Stomach (tissue), 8 donors: ENCODE measurements at regions not wholly inside any gene's neighbourhood (a gene's known extent, or its start where the extent isn't known, plus 50 kb on each side); places are given as distances from the start of the nearest gene placed in this dataset.

Source experiments
- DNase-seq, 2 donors: peaks; one replicate each; pipeline versions ENCODE4 v3.0.0 to v3.0.0-alpha.2; 2013 to 2019
- H3K27ac ChIP-seq, 5 donors: fragments of 200-600 bp in 4 of 5; sonication (generic) in 4 of 5; one replicate each; pipeline ENCODE4 v1.5.1; 2013 to 2019; ENCODE audit warnings: mild to moderate bottlenecking in 1 of 5, moderate library complexity in 1 of 5
- H3K27me3 ChIP-seq, 3 donors: fragments of 200-600 bp; sonication (generic); one replicate each; pipeline ENCODE4 v1.5.1; 2017 to 2019; ENCODE audit warnings: mixed run types in 1 of 3
- H3K36me3 ChIP-seq, 4 donors: fragments of 200-600 bp; sonication (generic); 1 replicate in 3 of 4; 2 replicates in 1 of 4; pipeline ENCODE4 v1.5.1; 2016 to 2019
- H3K4me1 ChIP-seq, 4 donors: fragments of 200-600 bp; sonication (generic); one replicate each; pipeline ENCODE4 v1.5.1; 2016 to 2019
- H3K4me3 ChIP-seq, 4 donors: fragments of 200-600 bp; sonication (generic) in 3 of 4; one replicate each; pipeline ENCODE4 v1.5.1; 2016 to 2019; ENCODE audit warnings: mild to moderate bottlenecking in 1 of 4
- H3K9me3 ChIP-seq, 4 donors: fragments of 200-600 bp; sonication (generic); one replicate each; pipeline ENCODE4 v1.5.1; 2016 to 2019
- CTCF ChIP-seq, 7 experiments: fragments of 450-650 bp in 4 of 7; fragments of 200-600 bp in 3 of 7; sonication (generic) in 3 of 7; IDR thresholded peaks; one replicate each; pipeline ENCODE4 v1.5.1; 2016 to 2019; ENCODE audit warnings: antibody characterized with exemption in 7 of 7, control low read depth in 2 of 7, mild to moderate bottlenecking in 1 of 7
- EP300 ChIP-seq: sonication (generic); formaldehyde crosslinking; IDR thresholded peaks from one replicate; pipeline ENCODE4 v1.6.1; 2017; ENCODE audit warnings: antibody characterized with exemption
- POLR2A ChIP-seq, 4 donors: fragments of 450-650 bp; IDR thresholded peaks; one replicate each; pipeline ENCODE4 v1.6.1; 2016; ENCODE audit warnings: antibody characterized with exemption in 4 of 4, control low read depth in 2 of 4, mild to moderate bottlenecking in 1 of 4, moderate library complexity in 1 of 4
- POLR2AphosphoS5 ChIP-seq, 3 donors: sonication (generic); formaldehyde crosslinking; IDR thresholded peaks; one replicate each; pipeline ENCODE4 v1.6.1; 2016; ENCODE audit warnings: antibody characterized with exemption in 3 of 3
- WGBS, 5 donors: extraction: QIAGEN DNeasy Blood & Tissue Kit in 3 of 5; methylation state at CpG; one replicate each; pipeline versions ENCODE4 v1.1.5 to v1.1.7; 2013 to 2018; 5-methylcytosine and 5-hydroxymethylcytosine counted together
- intact Hi-C: fragments of 100-400 bp; cut with DNase I; formaldehyde crosslinking; loops from one replicate; pipeline ENCODE4 v1.15.1; 2023; ENCODE audit warnings: low total_unique reads
- donor health status: healthy with polysubstance abuse.
- donor health status: Bipolar disorder and iron deficiency.
- donor health status: healthy.

DNA sequence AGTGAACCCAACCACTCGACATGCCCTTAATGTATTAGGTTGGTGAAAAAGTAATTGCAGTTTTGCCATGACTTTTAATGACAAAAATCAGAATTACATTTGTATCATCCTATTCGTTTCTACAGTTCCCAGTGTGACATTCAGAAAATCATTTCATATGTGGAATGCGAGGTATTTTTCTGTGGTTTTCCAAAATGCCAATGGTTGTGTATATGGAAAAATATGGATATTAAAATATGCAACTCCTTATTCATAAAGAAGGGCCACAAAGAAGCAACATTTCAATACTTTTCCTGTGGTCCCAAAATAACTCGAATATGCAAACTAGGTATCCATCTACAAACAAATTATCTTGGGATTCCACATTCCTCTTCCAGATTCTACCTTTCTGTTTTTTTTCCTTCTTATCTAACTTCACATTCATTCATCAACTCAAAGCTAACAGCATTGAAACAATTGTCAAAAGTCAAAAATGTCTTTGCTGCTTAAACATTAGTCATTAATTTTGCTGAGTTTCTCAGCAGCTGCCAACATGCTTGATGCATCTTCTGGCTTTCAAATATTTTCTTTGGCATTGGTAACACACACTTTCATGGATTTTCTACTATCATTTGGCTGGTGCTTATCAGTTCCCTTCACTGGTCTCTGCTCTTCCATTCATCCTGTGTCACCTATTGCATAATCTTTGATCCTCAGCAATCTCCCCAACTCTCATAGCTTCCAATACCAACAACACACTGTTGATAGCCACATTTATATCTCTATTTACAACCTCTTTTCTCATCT is 1445.4 kb downstream of the EFNB2 start:
- no peak for DNase-seq
- 61 to 78% (median 64%) methylated on average over 4 of the region's 4 CpGs for WGBS, 5 donors
- TF ChIP-seq POLR2A (IDR thresholded peaks at IDR 0.05) (no peak), EP300 (no peak), CTCF (IDR thresholded peaks at IDR 0.05) (no peak), POLR2AphosphoS5 (IDR thresholded peaks at IDR 0.05) (no peak)
- Histone ChIP-seq H3K4me3 (no peak overlapping the region), H3K27me3 (no peaks in the 10 kb centered on the region), H3K27ac (no peak overlapping the region), H3K4me1 (no peaks in the 10 kb centered on the region), H3K36me3 (no peaks in the 10 kb centered on the region), H3K9me3 (no peaks in the 10 kb centered on the region)
- intact Hi-C loops, result no loop called here

GRCh38 chr13:105087945-105088344 is 1447.5 kb downstream of the EFNB2 start:
- H3K36me3 ChIP-seq, result no peaks in the 10 kb centered on the region
- H3K4me1 ChIP-seq, result no peaks in the 10 kb centered on the region
- 47 to 70% (median 55%) methylated on average over 4 of the region's 4 CpGs for WGBS, 5 donors
- TF ChIP-seq POLR2AphosphoS5 (IDR thresholded peaks at IDR 0.05) (no peak), CTCF (IDR thresholded peaks at IDR 0.05) (no peak), EP300 (no peak), POLR2A (IDR thresholded peaks at IDR 0.05) (no peak)
- intact Hi-C loops, result no loop called here
- DNase-seq, result no peak
- H3K27ac ChIP-seq, result no peak overlapping the region
- no peaks in the 10 kb centered on the region for H3K9me3 ChIP-seq
- H3K4me3 ChIP-seq, result no peak overlapping the region
- no peaks in the 10 kb centered on the region for H3K27me3 ChIP-seq

DNA sequence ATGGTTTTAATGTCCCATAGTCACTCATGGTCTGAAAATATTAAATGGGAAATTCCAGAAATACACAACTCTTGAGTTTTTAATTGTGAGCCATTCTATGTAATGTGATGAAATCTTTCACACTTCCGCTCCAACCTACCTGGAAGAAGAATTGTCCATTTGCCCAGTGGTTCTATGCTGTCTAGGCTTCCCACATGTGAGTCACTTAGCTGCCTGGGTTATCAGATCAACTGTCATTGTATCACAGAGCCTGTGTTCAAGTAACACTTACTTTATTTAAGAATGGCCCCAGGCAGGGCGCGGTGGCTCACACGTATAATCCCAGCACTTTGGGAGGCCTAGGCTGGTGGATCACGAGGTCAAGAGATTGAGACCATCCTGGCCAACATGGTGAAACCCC is 1450.5 kb downstream of the EFNB2 start:
- 72 to 77% (median 75%) methylated on average over 5 of the region's 5 CpGs for WGBS, 5 donors
- TF ChIP-seq POLR2AphosphoS5 (IDR thresholded peaks at IDR 0.05) (no peak), POLR2A (IDR thresholded peaks at IDR 0.05) (no peak), EP300 (no peak), CTCF (IDR thresholded peaks at IDR 0.05) (no peak)
- intact Hi-C loops, result no loop called here

GRCh38 chr13:105083992-105084391 is 1451.5 kb downstream of the EFNB2 start:
- H3K36me3 ChIP-seq, result no peaks in the 10 kb centered on the region
- H3K9me3 ChIP-seq, result no peaks in the 10 kb centered on the region
- no peak overlapping the region for H3K4me3 ChIP-seq
- no peaks in the 10 kb centered on the region for H3K4me1 ChIP-seq
- no peak overlapping the region for H3K27ac ChIP-seq
- peak in 1 of 2 donors; percentile 47 for DNase-seq
- intact Hi-C loops, result no loop called here
- TF ChIP-seq EP300 (no peak), POLR2AphosphoS5 (IDR thresholded peaks at IDR 0.05) (no peak), POLR2A (IDR thresholded peaks at IDR 0.05) (no peak)
- no peaks in the 10 kb centered on the region for H3K27me3 ChIP-seq
- WGBS, 5 donors, result 48 to 70% (median 61%) methylated on average over 3 of the region's 3 CpGs

More for the DNA sequence above, 1450.5 kb downstream of the EFNB2 start:
- Histone ChIP-seq H3K27me3 (no peaks in the 10 kb centered on the region), H3K4me1 (no peaks in the 10 kb centered on the region), H3K36me3 (no peaks in the 10 kb centered on the region), H3K4me3 (no peak overlapping the region), H3K27ac (no peak overlapping the region), H3K9me3 (no peaks in the 10 kb centered on the region)
- no peak for DNase-seq

DNA sequence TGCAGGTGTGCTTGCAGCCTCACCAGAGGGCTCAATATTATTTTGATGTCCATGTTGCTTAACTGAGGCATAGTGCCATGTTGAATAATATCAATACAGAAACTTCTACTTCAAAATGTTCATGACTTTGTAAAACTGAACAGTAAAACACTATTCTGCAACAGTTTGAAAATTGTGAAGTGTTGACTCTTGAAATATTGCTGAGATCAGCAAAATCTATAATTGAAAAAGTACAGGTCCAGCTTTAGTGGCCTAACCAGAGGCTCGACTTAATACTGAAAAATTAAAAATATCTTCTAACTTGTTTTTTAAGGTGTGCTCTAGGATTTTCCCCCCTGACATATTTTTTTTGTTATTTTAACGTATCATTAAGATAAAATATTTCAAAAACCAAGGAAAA is 1460.7 kb downstream of the EFNB2 start:
- 71 to 83% (median 81%) methylated on average over 2 of the region's 2 CpGs for WGBS, 5 donors
- intact Hi-C loops, result no loop called here

More for the DNA sequence above, 1460.7 kb downstream of the EFNB2 start:
- Histone ChIP-seq H3K4me1 (no peaks in the 10 kb centered on the region), H3K27ac (no peak overlapping the region), H3K36me3 (no peaks in the 10 kb centered on the region), H3K9me3 (no peaks in the 10 kb centered on the region), H3K4me3 (no peak overlapping the region), H3K27me3 (no peaks in the 10 kb centered on the region)
- TF ChIP-seq POLR2AphosphoS5 (IDR thresholded peaks at IDR 0.05) (no peak), POLR2A (IDR thresholded peaks at IDR 0.05) (no peak), EP300 (no peak), CTCF (IDR thresholded peaks at IDR 0.05) (no peak)
- no peak for DNase-seq
